ENCODE measurements at regions not wholly inside any gene's neighbourhood (a gene's known extent, or its start where the extent isn't known, plus 50 kb on each side); places are given as distances from the start of the nearest gene placed in this dataset.

GRCh38 chr6:134519465-134519864, 201.6 kb upstream of the SGK1 start:
- DNase-seq = peak; percentile 24 to 39

- no peak for DNase-seq
These were observed 200.0 kb upstream of the SGK1 start for GRCh38 chr6:134517868-134518267.

GRCh38 chr6:134517145-134517658, 199.3 kb upstream of the SGK1 start:
- no peak for DNase-seq

- DNase-seq = no peak
These were observed 198.7 kb upstream of the SGK1 start for GRCh38 chr6:134516582-134516981.

- DNase-seq = no peak
These were observed 198.1 kb upstream of the SGK1 start for GRCh38 chr6:134515986-134516385.

GRCh38 chr6:134512981-134513391, 195.1 kb upstream of the SGK1 start:
- DNase-seq = no peak

GRCh38 chr6:134511984-134512683, 194.2 kb upstream of the SGK1 start:
- DNase-seq = no peak

- DNase-seq = no peak
These were observed 193.0 kb upstream of the SGK1 start for GRCh38 chr6:134510920-134511319.

GRCh38 chr6:134510142-134510541, 192.2 kb upstream of the SGK1 start:
- no peak for DNase-seq

- no peak for DNase-seq
These were observed 191.1 kb upstream of the SGK1 start for GRCh38 chr6:134508862-134509498.

- DNase-seq = no peak
These were observed 188.2 kb upstream of the SGK1 start for GRCh38 chr6:134506162-134506561.

GRCh38 chr6:134503585-134504281, 185.8 kb upstream of the SGK1 start:
- DNase-seq = no peak

GRCh38 chr6:134502614-134503549, 185.0 kb upstream of the SGK1 start:
- no peak for DNase-seq

- no peak for DNase-seq
These were observed 178.0 kb upstream of the SGK1 start for GRCh38 chr6:134495890-134496248.

GRCh38 chr6:134495203-134495889, 177.4 kb upstream of the SGK1 start:
- no peak for DNase-seq

- no peak for DNase-seq
These were observed 175.9 kb upstream of the SGK1 start for GRCh38 chr6:134493789-134494188.

- DNase-seq = no peak
These were observed 173.6 kb upstream of the SGK1 start for GRCh38 chr6:134491477-134491876.

GRCh38 chr6:134482593-134483270, 164.8 kb upstream of the SGK1 start:
- DNase-seq = no peak

GRCh38 chr6:134481966-134482365, 164.1 kb upstream of the SGK1 start:
- no peak for DNase-seq

- DNase-seq = no peak
These were observed 162.7 kb upstream of the SGK1 start for GRCh38 chr6:134480593-134480992.

GRCh38 chr6:134478764-134479399, 161.0 kb upstream of the SGK1 start:
- no peak for DNase-seq
